GM12892 (cell line): ENCODE measurements at regions not wholly inside any gene's neighbourhood (a gene's known extent, or its start where the extent isn't known, plus 50 kb on each side); places are given as distances from the start of the nearest gene placed in this dataset.

ENCODE experiments used
- POLR2A ChIP-seq: IDR thresholded peaks from 2 replicates; pipeline ENCODE4 v1.6.1; 2011; ENCODE audit warnings: low read depth, low read length, control low read depth
- POLR2AphosphoS5 ChIP-seq: IDR thresholded peaks from 2 replicates; pipeline ENCODE4 v1.6.1; 2011; ENCODE audit warnings: low read depth, low read length, control low read depth
- TAF1 ChIP-seq: IDR thresholded peaks from 2 replicates; pipeline ENCODE4 v1.6.1; 2011; ENCODE audit warnings: low read depth, mild to moderate bottlenecking, control low read depth, low read length, borderline replicate concordance

- no peak for TF ChIP-seq POLR2A
- TF ChIP-seq POLR2AphosphoS5: no peak
- no peak for TF ChIP-seq TAF1
Observed at GRCh38 chr5:147063943-147064342, 170.9 kb upstream of the STK32A start.
